Gastroesophageal sphincter (tissue), 4 donors: ENCODE measurements at regions not wholly inside any gene's neighbourhood (a gene's known extent, or its start where the extent isn't known, plus 50 kb on each side); places are given as distances from the start of the nearest gene placed in this dataset.

Experiments
- ATAC-seq: fragments of 150-250 bp; one replicate; pipeline ENCODE4 v1.9.1; 2016; ENCODE audit warnings: mild to moderate bottlenecking, moderate library complexity
- H3K27ac ChIP-seq, 4 donors: fragments of 200-600 bp; sonication (generic) in 3 of 4; 1 replicate in 3 of 4; 2 replicates in 1 of 4; pipeline ENCODE4 v1.5.1; 2016 to 2019
- H3K27me3 ChIP-seq: fragments of 200-600 bp; sonication (generic); one replicate; pipeline ENCODE4 v1.5.1; 2019
- H3K36me3 ChIP-seq, 2 donors: fragments of 200-600 bp; sonication (generic); one replicate each; pipeline ENCODE4 v1.5.1; 2019; ENCODE audit warnings: control low read depth in 1 of 2
- H3K4me1 ChIP-seq, 3 donors: fragments of 200-600 bp; sonication (generic); 1 replicate in 2 of 3; 2 replicates in 1 of 3; pipeline ENCODE4 v1.5.1; 2016 to 2019; ENCODE audit warnings: control low read depth in 2 of 3
- H3K4me3 ChIP-seq, 2 donors: fragments of 200-600 bp; sonication (generic); one replicate each; pipeline ENCODE4 v1.5.1; 2019; ENCODE audit warnings: mild to moderate bottlenecking in 1 of 2, moderate library complexity in 1 of 2
- H3K9me3 ChIP-seq, 3 donors: fragments of 200-600 bp; sonication (generic); one replicate each; pipeline ENCODE4 v1.5.1; 2017 to 2019; ENCODE audit warnings: control low read depth in 2 of 3
- EP300 ChIP-seq: sonication (generic); formaldehyde crosslinking; IDR thresholded peaks from one replicate; pipeline ENCODE4 v1.6.1; 2017; ENCODE audit warnings: antibody characterized with exemption, mild to moderate bottlenecking
- POLR2A ChIP-seq, 2 donors: fragments of 450-650 bp; IDR thresholded peaks; one replicate each; pipeline ENCODE4 v1.6.1; 2017; ENCODE audit warnings: antibody characterized with exemption in 2 of 2, mild to moderate bottlenecking in 2 of 2, moderate library complexity in 1 of 2
- POLR2AphosphoS5 ChIP-seq: sonication (generic); formaldehyde crosslinking; IDR thresholded peaks from one replicate; pipeline ENCODE4 v1.6.1; 2017; ENCODE audit warnings: antibody characterized with exemption
- WGBS, 2 donors: methylation state at CpG; one replicate each; pipeline ENCODE4 v1.1.5; 2018; ENCODE audit warnings: low coverage in 1 of 2; 5-methylcytosine and 5-hydroxymethylcytosine counted together
- TF ChIP-seq, protein P1 (sequence below), 4 experiments: fragments of 200-600 bp in 2 of 4; fragments of 450-650 bp in 2 of 4; sonication (generic) in 1 of 4; IDR thresholded peaks; one replicate each; pipeline ENCODE4 v1.5.1; 2017 to 2019; ENCODE audit warnings: antibody characterized with exemption in 4 of 4, mild to moderate bottlenecking in 2 of 4, moderate library complexity in 2 of 4

DNA sequence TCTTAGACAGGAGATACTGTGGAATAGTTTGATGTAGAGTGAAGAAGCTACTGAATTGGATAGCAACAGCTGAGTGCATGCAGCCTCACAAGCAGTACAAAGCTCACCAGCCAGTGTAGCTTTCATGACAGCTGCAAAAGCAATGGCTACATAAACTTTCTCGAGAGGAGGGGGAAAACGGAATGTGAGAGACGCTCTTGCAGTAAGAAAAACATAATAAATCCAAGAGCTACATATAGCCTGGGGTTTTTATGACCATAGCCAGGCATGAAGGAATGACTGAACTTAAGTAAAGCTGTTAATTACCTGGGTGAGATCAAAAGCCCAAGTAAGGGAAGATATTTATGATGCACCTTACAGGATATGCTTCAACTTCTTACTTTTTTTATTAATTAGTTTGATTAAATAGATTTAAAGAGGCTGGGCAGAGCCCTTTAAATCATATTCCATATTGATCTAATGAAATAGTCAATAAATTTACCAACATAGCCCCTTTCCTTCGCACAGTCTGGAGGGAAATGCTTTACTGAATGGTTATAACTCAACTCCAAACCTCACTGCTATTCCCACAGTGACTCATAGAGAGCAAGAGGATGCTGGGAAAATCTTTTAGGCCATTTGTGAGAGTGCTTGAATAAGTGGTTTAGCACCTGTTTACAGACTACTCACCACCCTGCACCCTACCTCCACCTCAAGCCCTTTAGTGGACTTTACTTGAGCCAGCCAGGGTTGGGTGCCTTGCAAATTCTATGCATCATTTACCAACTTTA, 407.2 kb upstream of the CLINT1 start:
- TF ChIP-seq POLR2AphosphoS5: no peak
- TF ChIP-seq, protein P1, sequence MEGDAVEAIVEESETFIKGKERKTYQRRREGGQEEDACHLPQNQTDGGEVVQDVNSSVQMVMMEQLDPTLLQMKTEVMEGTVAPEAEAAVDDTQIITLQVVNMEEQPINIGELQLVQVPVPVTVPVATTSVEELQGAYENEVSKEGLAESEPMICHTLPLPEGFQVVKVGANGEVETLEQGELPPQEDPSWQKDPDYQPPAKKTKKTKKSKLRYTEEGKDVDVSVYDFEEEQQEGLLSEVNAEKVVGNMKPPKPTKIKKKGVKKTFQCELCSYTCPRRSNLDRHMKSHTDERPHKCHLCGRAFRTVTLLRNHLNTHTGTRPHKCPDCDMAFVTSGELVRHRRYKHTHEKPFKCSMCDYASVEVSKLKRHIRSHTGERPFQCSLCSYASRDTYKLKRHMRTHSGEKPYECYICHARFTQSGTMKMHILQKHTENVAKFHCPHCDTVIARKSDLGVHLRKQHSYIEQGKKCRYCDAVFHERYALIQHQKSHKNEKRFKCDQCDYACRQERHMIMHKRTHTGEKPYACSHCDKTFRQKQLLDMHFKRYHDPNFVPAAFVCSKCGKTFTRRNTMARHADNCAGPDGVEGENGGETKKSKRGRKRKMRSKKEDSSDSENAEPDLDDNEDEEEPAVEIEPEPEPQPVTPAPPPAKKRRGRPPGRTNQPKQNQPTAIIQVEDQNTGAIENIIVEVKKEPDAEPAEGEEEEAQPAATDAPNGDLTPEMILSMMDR (IDR thresholded peaks at IDR 0.05): no peak
- TF ChIP-seq POLR2A (IDR thresholded peaks at IDR 0.05): no peak
- no peak for TF ChIP-seq EP300
- no peaks in the 10 kb centered on the region for H3K27me3 ChIP-seq
- H3K4me1 ChIP-seq: no peaks in the 10 kb centered on the region
- H3K9me3 ChIP-seq: peaks cover 0 to 19% (median 0%) of the 10 kb centered on the region in 3 donors
- no peak overlapping the region for H3K27ac ChIP-seq
- H3K36me3 ChIP-seq: no peaks in the 10 kb centered on the region
- H3K4me3 ChIP-seq: no peak overlapping the region
- 64 to 100% methylated on average over 1 to 4 of the region's 4 CpGs for WGBS, 2 donors
- no peak for ATAC-seq

- Histone ChIP-seq H3K27me3 (no peaks in the 10 kb centered on the region), H3K4me3 (no peak overlapping the region), H3K9me3 (peaks cover 0 to 19% (median 0%) of the 10 kb centered on the region in 3 donors), H3K27ac (no peak overlapping the region), H3K4me1 (no peaks in the 10 kb centered on the region), H3K36me3 (no peaks in the 10 kb centered on the region)
- ATAC-seq: no peak
- TF ChIP-seq, protein P1 (IDR thresholded peaks at IDR 0.05): no peak
- no peak for TF ChIP-seq POLR2AphosphoS5
- no peak for TF ChIP-seq POLR2A (IDR thresholded peaks at IDR 0.05)
- no peak for TF ChIP-seq EP300
These were observed 406.4 kb upstream of the CLINT1 start for GRCh38 chr5:158265346-158265745.

DNA sequence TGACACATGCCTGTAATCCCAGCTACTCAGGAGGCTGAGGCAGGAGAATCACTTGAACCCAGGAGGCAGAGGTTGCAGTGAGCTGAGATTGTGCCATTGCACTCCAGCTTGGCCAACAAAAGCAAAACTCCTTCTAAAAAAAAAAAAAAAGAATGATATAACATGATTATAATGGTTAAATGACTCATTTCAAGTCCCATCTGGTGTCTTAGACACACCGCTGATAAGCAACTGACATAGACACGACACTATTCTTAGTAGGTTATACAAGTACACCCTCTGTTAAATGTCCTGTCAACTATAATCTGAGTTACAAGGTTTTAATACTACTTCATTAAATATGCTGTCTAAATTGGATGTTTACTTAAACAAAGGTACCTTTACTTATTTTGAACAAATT, 405.3 kb upstream of the CLINT1 start:
- H3K27me3 ChIP-seq: no peaks in the 10 kb centered on the region
- peaks cover 0 to 19% (median 0%) of the 10 kb centered on the region in 3 donors for H3K9me3 ChIP-seq
- 61 to 91% methylated on average over 2 of the region's 2 CpGs for WGBS, 2 donors
- no peak for ATAC-seq
- no peaks in the 10 kb centered on the region for H3K4me1 ChIP-seq
- H3K4me3 ChIP-seq: no peak overlapping the region
- H3K36me3 ChIP-seq: no peaks in the 10 kb centered on the region
- no peak overlapping the region for H3K27ac ChIP-seq
- TF ChIP-seq POLR2AphosphoS5: no peak
- no peak for TF ChIP-seq EP300
- TF ChIP-seq POLR2A (IDR thresholded peaks at IDR 0.05): no peak
- TF ChIP-seq, protein P1 (IDR thresholded peaks at IDR 0.05): no peak

GRCh38 chr5:158261674-158262367, 402.9 kb upstream of the CLINT1 start:
- TF ChIP-seq, protein P1 (IDR thresholded peaks at IDR 0.05): no peak
- no peak for TF ChIP-seq POLR2A (IDR thresholded peaks at IDR 0.05)
- no peak for TF ChIP-seq EP300
- TF ChIP-seq POLR2AphosphoS5: no peak
- 75 to 86% methylated on average over 2 to 3 of the region's 3 CpGs for WGBS, 2 donors
- H3K4me1 ChIP-seq: no peaks in the 10 kb centered on the region
- no peaks in the 10 kb centered on the region for H3K36me3 ChIP-seq
- peaks cover 0 to 1% (median 0%) of the 10 kb centered on the region in 3 donors for H3K9me3 ChIP-seq
- no peaks in the 10 kb centered on the region for H3K27me3 ChIP-seq
- no peak for ATAC-seq
- H3K27ac ChIP-seq: no peak overlapping the region
- H3K4me3 ChIP-seq: no peak overlapping the region

DNA sequence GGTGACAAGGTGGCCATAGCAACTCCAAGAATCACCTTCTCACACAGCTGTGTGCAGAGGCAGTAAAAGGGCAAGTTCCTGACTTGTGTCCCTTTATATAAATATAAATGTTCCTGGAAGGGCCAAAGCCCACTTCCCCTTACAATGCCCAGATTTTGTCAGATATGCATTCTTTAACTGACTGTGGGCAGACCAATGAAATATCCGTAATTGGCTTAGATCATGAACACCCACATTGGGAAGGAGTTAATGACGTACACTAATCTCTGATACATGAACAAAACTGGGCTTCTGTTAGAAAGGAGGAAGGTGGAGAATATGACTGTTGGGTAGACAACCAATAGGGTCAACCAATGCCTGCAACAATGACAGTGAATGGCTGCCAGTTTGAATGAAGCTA, 397.2 kb upstream of the CLINT1 start:
- WGBS, 2 donors: 68% methylated on average over 2 of the region's 2 CpGs; no CpG with 5 or more reads in 1 of the 2 donors
- TF ChIP-seq, protein P1 (IDR thresholded peaks at IDR 0.05): no peak
- TF ChIP-seq POLR2AphosphoS5: no peak
- TF ChIP-seq POLR2A (IDR thresholded peaks at IDR 0.05): no peak
- no peak for TF ChIP-seq EP300
- H3K4me3 ChIP-seq: no peak overlapping the region

More for the DNA sequence above, 397.2 kb upstream of the CLINT1 start:
- Histone ChIP-seq H3K27ac (no peak overlapping the region), H3K36me3 (no peaks in the 10 kb centered on the region), H3K27me3 (no peaks in the 10 kb centered on the region), H3K4me1 (no peaks in the 10 kb centered on the region), H3K9me3 (no peaks in the 10 kb centered on the region)
- ATAC-seq: no peak
